ENCODE measurements at regions not wholly inside any gene's neighbourhood (a gene's known extent, or its start where the extent isn't known, plus 50 kb on each side); places are given as distances from the start of the nearest gene placed in this dataset.
"Not testable (repeated sequence)": the region's sequence is repeated elsewhere in the genome, so short reads cannot be mapped to it uniquely, and the experiment has no call there.

GRCh38 chr7:25455683-25456251, 227.5 kb upstream of the NPVF start:
- no peak for DNase-seq

GRCh38 chr7:25456467-25457171, 228.3 kb upstream of the NPVF start:
- no peak for DNase-seq

- no peak for DNase-seq
Measured at GRCh38 chr7:25459057-25459456, 230.8 kb upstream of the NPVF start.

- no peak for DNase-seq
Measured at GRCh38 chr7:25460433-25460832, 232.1 kb upstream of the NPVF start.

- no peak for DNase-seq
Measured at GRCh38 chr7:25469669-25470068, 241.4 kb upstream of the NPVF start.

GRCh38 chr7:25476863-25477499, 248.7 kb upstream of the NPVF start:
- DNase-seq, result no peak

- not testable (repeated sequence) for DNase-seq
Measured at GRCh38 chr7:25478221-25478620, 249.9 kb upstream of the NPVF start.

- no peak for DNase-seq
Measured at GRCh38 chr7:25478925-25479324, 250.6 kb upstream of the NPVF start.

GRCh38 chr7:25481891-25482290, 253.6 kb upstream of the NPVF start:
- no peak for DNase-seq

- DNase-seq, result no peak
Measured at GRCh38 chr7:25482631-25483030, 254.3 kb upstream of the NPVF start.

- no peak for DNase-seq
Measured at GRCh38 chr7:25485026-25485425, 256.7 kb upstream of the NPVF start.

GRCh38 chr7:25486656-25487055, 258.4 kb upstream of the NPVF start:
- no peak for DNase-seq

GRCh38 chr7:25493805-25494366, 265.6 kb upstream of the NPVF start:
- no peak for DNase-seq

GRCh38 chr7:25494896-25495295, 266.6 kb upstream of the NPVF start:
- no peak for DNase-seq

- no peak for DNase-seq
Measured at GRCh38 chr7:25495342-25496250, 267.3 kb upstream of the NPVF start.

- no peak for DNase-seq
Measured at GRCh38 chr7:25496476-25497368, 268.4 kb upstream of the NPVF start.

- DNase-seq, result no peak
Measured at GRCh38 chr7:25500393-25500921, 272.2 kb upstream of the NPVF start.

GRCh38 chr7:25503306-25503705, 275.0 kb upstream of the NPVF start:
- no peak for DNase-seq

- DNase-seq, result no peak
Measured at GRCh38 chr7:25512061-25512687, 283.9 kb upstream of the NPVF start.

GRCh38 chr7:25515633-25516275, 287.5 kb upstream of the NPVF start:
- DNase-seq, result no peak

GRCh38 chr7:25517906-25518305, 289.6 kb upstream of the NPVF start:
- no peak for DNase-seq

Measured in central memory CD4-positive, alpha-beta T cell (primary cell).